ENCODE measurements at regions not wholly inside any gene's neighbourhood (a gene's known extent, or its start where the extent isn't known, plus 50 kb on each side); places are given as distances from the start of the nearest gene placed in this dataset.

DNA sequence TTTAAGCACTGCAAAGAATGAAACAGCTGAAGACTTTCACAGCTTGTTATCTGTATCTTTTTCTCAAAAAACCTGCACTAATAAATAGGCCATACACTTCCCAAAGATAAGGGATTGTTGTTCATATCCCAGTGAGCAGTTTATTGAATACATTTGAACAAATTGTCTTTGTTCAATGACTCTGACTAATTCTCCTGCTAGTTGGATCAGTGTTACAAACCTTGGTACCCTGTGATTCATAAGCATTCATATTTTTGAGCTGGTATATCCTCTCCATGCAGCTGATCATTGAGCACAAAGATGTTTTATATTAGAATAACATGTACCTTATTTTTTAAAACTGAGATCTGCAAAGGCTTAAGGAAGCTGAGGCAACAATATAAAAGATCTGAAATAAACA, 58.9 kb upstream of the FSCB start:
- H3K4me1 Mint-ChIP-seq: no peaks in the 10 kb centered on the region
- POLR2A ChIA-PET: no interaction called here
- peaks cover 0 to 18% (median 10%) of the 10 kb centered on the region in 9 donors for H3K9me3 Mint-ChIP-seq

DNA sequence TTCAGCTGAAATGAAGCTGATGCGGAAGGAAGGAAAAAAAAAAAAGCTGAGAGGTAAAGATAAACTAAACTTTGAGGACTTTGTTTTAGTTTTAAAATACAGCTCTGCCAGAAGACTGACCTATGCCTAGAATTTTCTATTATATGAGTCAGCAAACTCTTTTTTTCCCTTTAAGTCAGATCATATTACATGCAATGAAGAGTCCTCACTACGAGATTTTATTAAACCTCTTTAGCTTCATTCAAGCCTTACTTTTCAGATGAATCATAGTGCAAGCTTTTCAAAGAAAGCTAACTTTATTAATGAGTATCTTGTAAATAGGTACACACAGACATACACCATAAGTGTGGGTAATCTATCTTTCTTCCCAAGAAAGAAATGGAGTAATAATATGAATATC, 57.8 kb upstream of the FSCB start:
- POLR2A ChIA-PET: no interaction called here
- Mint-ChIP-seq H3K36me3 (no peaks in the 10 kb centered on the region), H3K9me3 (peaks cover 0 to 13% (median 8%) of the 10 kb centered on the region in 9 donors), H3K27me3 (peaks cover 0 to 2% (median 0%) of the 10 kb centered on the region in 5 donors), H3K4me3 (no peak overlapping the region), H3K27ac (no peak overlapping the region), H3K4me1 (no peaks in the 10 kb centered on the region)
- DNase-seq (no peak), ATAC-seq (no peak)

More for the DNA sequence above, 58.9 kb upstream of the FSCB start:
- Mint-ChIP-seq H3K27me3 (peaks cover 0 to 2% (median 0%) of the 10 kb centered on the region in 5 donors), H3K4me3 (no peak overlapping the region), H3K27ac (no peak overlapping the region), H3K36me3 (peaks cover 0 to 5% (median 0%) of the 10 kb centered on the region in 3 donors)
- ATAC-seq: no peak
- no peak for DNase-seq
